ENCODE measurements at regions not wholly inside any gene's neighbourhood (a gene's known extent, or its start where the extent isn't known, plus 50 kb on each side); places are given as distances from the start of the nearest gene placed in this dataset.

GRCh38 chr14:85996551-85996950 lies 466.6 kb downstream of the FLRT2 start:
- Histone ChIP-seq H3K36me3 (ENCODE audit: insufficient read depth) (no peaks in the 10 kb centered on the region), H3K4me3 (IDR thresholded peaks at IDR 0.05; ENCODE audit: insufficient read depth, low read depth, low read length) (no peak overlapping the region), H3K79me2 (ENCODE audit: insufficient read depth, low read depth) (no peaks in the 10 kb centered on the region), H3K9ac (no peak overlapping the region), H3K27ac (no peak overlapping the region), H3K4me2 (no peak overlapping the region), H2AFZ (ENCODE audit: low read depth) (no peak overlapping the region), H4K20me1 (ENCODE audit: insufficient read depth) (no peaks in the 10 kb centered on the region), H3K27me3 (ENCODE audit: insufficient read depth, low read depth) (no peaks in the 10 kb centered on the region), H3K4me1 (ENCODE audit: low read depth, poor library complexity, severe bottlenecking) (no peaks in the 10 kb centered on the region)
- no peak for TF ChIP-seq CTCF (conservative IDR thresholded peaks at IDR 0.05; ENCODE audit: low read depth, low read length)

- no peaks in the 10 kb centered on the region for H3K36me3 ChIP-seq (ENCODE audit: insufficient read depth)
- no peaks in the 10 kb centered on the region for H3K27me3 ChIP-seq (ENCODE audit: insufficient read depth, low read depth)
- no peaks in the 10 kb centered on the region for H3K4me1 ChIP-seq (ENCODE audit: low read depth, poor library complexity, severe bottlenecking)
- no peak overlapping the region for H3K27ac ChIP-seq
- no peaks in the 10 kb centered on the region for H3K79me2 ChIP-seq (ENCODE audit: insufficient read depth, low read depth)
- TF ChIP-seq CTCF (conservative IDR thresholded peaks at IDR 0.05; ENCODE audit: low read depth, low read length) = no peak
- no peak overlapping the region for H2AFZ ChIP-seq (ENCODE audit: low read depth)
- H3K9ac ChIP-seq = no peak overlapping the region
- H3K4me2 ChIP-seq = no peak overlapping the region
- H3K4me3 ChIP-seq (IDR thresholded peaks at IDR 0.05; ENCODE audit: insufficient read depth, low read depth, low read length) = no peak overlapping the region
- no peaks in the 10 kb centered on the region for H4K20me1 ChIP-seq (ENCODE audit: insufficient read depth)
Measured at GRCh38 chr14:85991156-85991555, 461.2 kb downstream of the FLRT2 start.

- TF ChIP-seq CTCF (conservative IDR thresholded peaks at IDR 0.05; ENCODE audit: low read depth, low read length) = no peak
- no peaks in the 10 kb centered on the region for H3K79me2 ChIP-seq (ENCODE audit: insufficient read depth, low read depth)
- no peak overlapping the region for H2AFZ ChIP-seq (ENCODE audit: low read depth)
Measured at GRCh38 chr14:85987907-85988306, 458.0 kb downstream of the FLRT2 start.

GRCh38 chr14:85987292-85987691 lies 457.3 kb downstream of the FLRT2 start:
- no peak for TF ChIP-seq CTCF (conservative IDR thresholded peaks at IDR 0.05; ENCODE audit: low read depth, low read length)
- H3K79me2 ChIP-seq (ENCODE audit: insufficient read depth, low read depth) = no peaks in the 10 kb centered on the region
- no peak overlapping the region for H3K9ac ChIP-seq

More at GRCh38 chr14:85987907-85988306, 458.0 kb downstream of the FLRT2 start:
- no peaks in the 10 kb centered on the region for H3K36me3 ChIP-seq (ENCODE audit: insufficient read depth)
- no peak overlapping the region for H3K4me2 ChIP-seq
- no peaks in the 10 kb centered on the region for H3K27me3 ChIP-seq (ENCODE audit: insufficient read depth, low read depth)
- no peak overlapping the region for H3K9ac ChIP-seq
- no peak overlapping the region for H3K4me3 ChIP-seq (IDR thresholded peaks at IDR 0.05; ENCODE audit: insufficient read depth, low read depth, low read length)
- no peaks in the 10 kb centered on the region for H3K4me1 ChIP-seq (ENCODE audit: low read depth, poor library complexity, severe bottlenecking)
- H4K20me1 ChIP-seq (ENCODE audit: insufficient read depth) = no peaks in the 10 kb centered on the region
- no peak overlapping the region for H3K27ac ChIP-seq

More at GRCh38 chr14:85987292-85987691, 457.3 kb downstream of the FLRT2 start:
- Histone ChIP-seq H3K27ac (no peak overlapping the region), H3K36me3 (ENCODE audit: insufficient read depth) (no peaks in the 10 kb centered on the region), H2AFZ (ENCODE audit: low read depth) (no peak overlapping the region), H3K27me3 (ENCODE audit: insufficient read depth, low read depth) (no peaks in the 10 kb centered on the region), H3K4me1 (ENCODE audit: low read depth, poor library complexity, severe bottlenecking) (no peaks in the 10 kb centered on the region), H4K20me1 (ENCODE audit: insufficient read depth) (no peaks in the 10 kb centered on the region), H3K4me2 (no peak overlapping the region), H3K4me3 (IDR thresholded peaks at IDR 0.05; ENCODE audit: insufficient read depth, low read depth, low read length) (no peak overlapping the region)

Measured in KMS-11 (cell line).